ENCODE measurements at regions not wholly inside any gene's neighbourhood (a gene's known extent, or its start where the extent isn't known, plus 50 kb on each side); places are given as distances from the start of the nearest gene placed in this dataset.

- no peaks in the 10 kb centered on the region for H3K79me2 ChIP-seq (ENCODE audit: insufficient read depth, low read length)
- no peaks in the 10 kb centered on the region for H3K9me3 ChIP-seq (ENCODE audit: low read depth, low read length)
- no peak overlapping the region for H3K4me2 ChIP-seq (ENCODE audit: insufficient read depth, low read length)
- no peaks in the 10 kb centered on the region for H3K4me1 ChIP-seq (ENCODE audit: insufficient read depth, low read length)
- H3K27me3 ChIP-seq (ENCODE audit: insufficient read depth, low read length): no peaks in the 10 kb centered on the region
- H2AFZ ChIP-seq (ENCODE audit: low read length): no peak overlapping the region
- TF ChIP-seq CTCF (IDR thresholded peaks at IDR 0.05; ENCODE audit: extremely low read depth, low read depth, low read length): peak; percentile 45
- no peak overlapping the region for H3K27ac ChIP-seq (ENCODE audit: low read depth, low read length)
- H3K4me3 ChIP-seq (ENCODE audit: insufficient read depth, low read length): no peak overlapping the region
- peak; percentile 59 for DNase-seq (ENCODE audit: insufficient read length, low spot score, missing footprints)
- H3K36me3 ChIP-seq (ENCODE audit: insufficient read depth, low read length): no peaks in the 10 kb centered on the region
- no peaks in the 10 kb centered on the region for H4K20me1 ChIP-seq (ENCODE audit: insufficient read depth, low read length)
Observed at GRCh38 chr3:132180337-132180791, 136.8 kb upstream of the ACP3 start.

DNA sequence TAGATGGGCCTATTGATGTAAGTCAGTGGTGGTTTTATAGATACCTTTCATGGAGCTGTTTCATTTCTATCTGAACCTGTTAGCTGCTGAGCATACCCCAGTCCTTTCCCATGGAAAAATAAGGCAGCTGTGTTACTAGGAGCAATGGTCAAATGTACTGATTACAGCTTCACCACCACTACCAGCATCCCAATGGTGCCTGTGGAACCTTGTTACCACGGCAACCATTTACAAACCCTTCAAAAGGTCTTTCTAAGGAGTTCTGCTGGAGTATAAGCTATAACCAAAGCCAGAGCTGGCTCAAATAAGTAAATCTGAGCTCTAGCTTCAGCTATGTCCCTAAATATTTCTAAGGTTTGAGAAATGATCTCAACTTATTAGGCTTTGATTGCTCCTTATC lies 133.4 kb upstream of the ACP3 start:
- Histone ChIP-seq H3K79me2 (ENCODE audit: insufficient read depth, low read length) (no peaks in the 10 kb centered on the region), H3K36me3 (ENCODE audit: insufficient read depth, low read length) (no peaks in the 10 kb centered on the region), H3K9me3 (ENCODE audit: low read depth, low read length) (no peaks in the 10 kb centered on the region), H3K4me2 (ENCODE audit: insufficient read depth, low read length) (no peak overlapping the region), H2AFZ (ENCODE audit: low read length) (no peak overlapping the region), H3K27me3 (ENCODE audit: insufficient read depth, low read length) (no peaks in the 10 kb centered on the region), H3K4me1 (ENCODE audit: insufficient read depth, low read length) (no peaks in the 10 kb centered on the region), H4K20me1 (ENCODE audit: insufficient read depth, low read length) (no peaks in the 10 kb centered on the region), H3K4me3 (ENCODE audit: insufficient read depth, low read length) (no peak overlapping the region), H3K27ac (ENCODE audit: low read depth, low read length) (no peak overlapping the region)
- DNase-seq (ENCODE audit: insufficient read length, low spot score, missing footprints): no peak
- no peak for TF ChIP-seq CTCF (IDR thresholded peaks at IDR 0.05; ENCODE audit: extremely low read depth, low read depth, low read length)

- Histone ChIP-seq H3K4me3 (ENCODE audit: insufficient read depth, low read length) (no peak overlapping the region), H3K4me1 (ENCODE audit: insufficient read depth, low read length) (no peaks in the 10 kb centered on the region), H3K9me3 (ENCODE audit: low read depth, low read length) (no peaks in the 10 kb centered on the region), H3K79me2 (ENCODE audit: insufficient read depth, low read length) (no peaks in the 10 kb centered on the region), H3K27me3 (ENCODE audit: insufficient read depth, low read length) (no peaks in the 10 kb centered on the region), H3K27ac (ENCODE audit: low read depth, low read length) (no peak overlapping the region), H2AFZ (ENCODE audit: low read length) (no peak overlapping the region), H3K36me3 (ENCODE audit: insufficient read depth, low read length) (no peaks in the 10 kb centered on the region), H4K20me1 (ENCODE audit: insufficient read depth, low read length) (no peaks in the 10 kb centered on the region), H3K4me2 (ENCODE audit: insufficient read depth, low read length) (no peak overlapping the region)
- no peak for DNase-seq (ENCODE audit: insufficient read length, low spot score, missing footprints)
- TF ChIP-seq CTCF (IDR thresholded peaks at IDR 0.05; ENCODE audit: extremely low read depth, low read depth, low read length): no peak
Observed at GRCh38 chr3:132187746-132188145, 129.5 kb upstream of the ACP3 start.

- Histone ChIP-seq H3K4me3 (ENCODE audit: insufficient read depth, low read length) (no peak overlapping the region), H3K4me2 (ENCODE audit: insufficient read depth, low read length) (no peak overlapping the region), H2AFZ (ENCODE audit: low read length) (no peak overlapping the region), H3K27ac (ENCODE audit: low read depth, low read length) (no peak overlapping the region), H3K36me3 (ENCODE audit: insufficient read depth, low read length) (no peaks in the 10 kb centered on the region), H3K27me3 (ENCODE audit: insufficient read depth, low read length) (no peaks in the 10 kb centered on the region), H3K79me2 (ENCODE audit: insufficient read depth, low read length) (no peaks in the 10 kb centered on the region), H3K9me3 (ENCODE audit: low read depth, low read length) (no peaks in the 10 kb centered on the region), H3K4me1 (ENCODE audit: insufficient read depth, low read length) (no peaks in the 10 kb centered on the region), H4K20me1 (ENCODE audit: insufficient read depth, low read length) (no peaks in the 10 kb centered on the region)
- no peak for TF ChIP-seq CTCF (IDR thresholded peaks at IDR 0.05; ENCODE audit: extremely low read depth, low read depth, low read length)
- no peak for DNase-seq (ENCODE audit: insufficient read length, low spot score, missing footprints)
Observed at GRCh38 chr3:132189601-132190000, 127.6 kb upstream of the ACP3 start.
